ENCODE measurements at regions not wholly inside any gene's neighbourhood (a gene's known extent, or its start where the extent isn't known, plus 50 kb on each side); places are given as distances from the start of the nearest gene placed in this dataset.
"Not testable (repeated sequence)": the region's sequence is repeated elsewhere in the genome, so short reads cannot be mapped to it uniquely, and the experiment has no call there.

GRCh38 chr2:21833767-21834166 is 710.0 kb downstream of the TDRD15 start:
- no peak for DNase-seq
- in situ Hi-C loops (cut with MboI; ENCODE audit: low pct_unique_long_range_greater_than_20kb, low sequenced_read_pairs), result no loop called here

DNA sequence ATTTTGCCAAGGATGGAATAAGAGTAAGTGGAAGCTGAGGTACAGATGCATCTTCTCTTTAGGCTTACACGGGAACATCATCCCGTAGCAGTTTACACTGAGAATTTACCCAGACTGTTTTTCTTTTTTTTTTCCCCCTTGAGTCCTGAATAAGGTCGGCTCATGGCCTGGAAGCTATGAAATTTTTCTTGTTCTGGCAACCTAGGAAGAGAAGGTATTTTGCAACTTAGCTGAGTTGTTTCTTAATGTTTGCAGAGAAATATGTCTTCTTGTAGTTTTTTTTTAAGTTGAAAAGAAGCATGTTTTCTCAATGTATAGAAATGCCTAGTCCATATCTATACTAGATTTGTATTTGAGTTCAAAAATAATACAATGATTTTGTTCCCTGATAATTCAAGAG is 712.5 kb downstream of the TDRD15 start:
- in situ Hi-C loops (cut with MboI; ENCODE audit: low pct_unique_long_range_greater_than_20kb, low sequenced_read_pairs), result no loop called here
- DNase-seq, result no peak

GRCh38 chr2:21836719-21837118 is 713.0 kb downstream of the TDRD15 start:
- no peak for DNase-seq
- in situ Hi-C loops (cut with MboI; ENCODE audit: low pct_unique_long_range_greater_than_20kb, low sequenced_read_pairs), result no loop called here

- in situ Hi-C loops (cut with MboI; ENCODE audit: low pct_unique_long_range_greater_than_20kb, low sequenced_read_pairs), result no loop called here
Measured at GRCh38 chr2:21837168-21837960, 713.6 kb downstream of the TDRD15 start.

GRCh38 chr2:21841341-21841740 is 717.6 kb downstream of the TDRD15 start:
- DNase-seq, result no peak
- in situ Hi-C loops (cut with MboI; ENCODE audit: low pct_unique_long_range_greater_than_20kb, low sequenced_read_pairs), result no loop called here

More at GRCh38 chr2:21837168-21837960, 713.6 kb downstream of the TDRD15 start:
- DNase-seq, result no peak

DNA sequence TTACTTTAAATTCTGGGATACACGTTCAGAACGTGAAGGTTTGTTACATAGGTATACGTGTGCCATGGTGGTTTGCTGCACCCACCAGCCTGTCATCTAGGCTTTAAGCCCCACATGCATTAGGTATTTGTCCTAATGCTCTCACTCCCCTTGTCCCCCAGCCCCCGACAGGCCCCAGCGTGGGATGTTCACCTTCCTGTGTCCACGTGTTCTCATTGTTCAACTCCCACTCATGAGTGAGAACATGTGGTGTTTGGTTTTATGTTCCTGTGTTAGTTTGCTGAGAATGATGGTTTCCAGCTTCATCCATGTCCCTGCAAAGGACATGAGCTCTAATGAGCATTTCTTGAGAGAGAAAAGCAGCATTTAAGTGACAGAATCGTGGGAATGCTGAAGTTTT is 726.6 kb downstream of the TDRD15 start:
- in situ Hi-C loops (cut with MboI; ENCODE audit: low pct_unique_long_range_greater_than_20kb, low sequenced_read_pairs), result not testable (repeated sequence)

GRCh38 chr2:21854938-21855337 is 731.2 kb downstream of the TDRD15 start:
- in situ Hi-C loops (cut with MboI; ENCODE audit: low pct_unique_long_range_greater_than_20kb, low sequenced_read_pairs), result no loop called here
- no peak for DNase-seq

More for the DNA sequence above, 726.6 kb downstream of the TDRD15 start:
- not testable (repeated sequence) for DNase-seq

GRCh38 chr2:21856708-21857107 is 732.9 kb downstream of the TDRD15 start:
- no peak for DNase-seq
- in situ Hi-C loops (cut with MboI; ENCODE audit: low pct_unique_long_range_greater_than_20kb, low sequenced_read_pairs), result no loop called here

DNA sequence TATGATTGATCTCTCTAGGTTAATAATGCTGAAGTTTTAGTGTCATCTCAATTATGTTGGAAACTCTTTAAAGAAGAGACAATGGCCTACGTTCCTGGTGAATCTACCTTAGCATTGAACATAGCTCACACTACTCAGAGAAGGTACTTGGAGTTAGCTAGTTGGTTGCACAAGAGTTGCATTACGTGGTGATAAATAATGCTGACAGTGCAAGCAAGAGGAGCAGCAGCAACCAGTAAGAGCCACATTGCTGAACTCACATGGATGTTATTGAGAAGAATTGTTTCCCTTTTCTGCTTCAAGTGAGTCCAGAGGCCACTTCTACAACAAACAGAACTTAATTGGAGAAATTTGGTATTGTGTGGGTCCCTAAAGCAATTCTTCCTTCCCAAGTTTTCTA is 737.1 kb downstream of the TDRD15 start:
- no peak for DNase-seq
- in situ Hi-C loops (cut with MboI; ENCODE audit: low pct_unique_long_range_greater_than_20kb, low sequenced_read_pairs), result no loop called here

GRCh38 chr2:21866316-21866715 is 742.5 kb downstream of the TDRD15 start:
- no peak for DNase-seq
- in situ Hi-C loops (cut with MboI; ENCODE audit: low pct_unique_long_range_greater_than_20kb, low sequenced_read_pairs), result no loop called here

- in situ Hi-C loops (cut with MboI; ENCODE audit: low pct_unique_long_range_greater_than_20kb, low sequenced_read_pairs), result no loop called here
- no peak for DNase-seq
Measured at GRCh38 chr2:21887881-21888280, 764.1 kb downstream of the TDRD15 start.

GRCh38 chr2:21890041-21890440 is 766.3 kb downstream of the TDRD15 start:
- in situ Hi-C loops (cut with MboI; ENCODE audit: low pct_unique_long_range_greater_than_20kb, low sequenced_read_pairs), result no loop called here
- DNase-seq, result no peak

GRCh38 chr2:21890716-21891115 is 766.9 kb downstream of the TDRD15 start:
- in situ Hi-C loops (cut with MboI; ENCODE audit: low pct_unique_long_range_greater_than_20kb, low sequenced_read_pairs), result no loop called here

GRCh38 chr2:21891191-21891590 is 767.4 kb downstream of the TDRD15 start:
- DNase-seq, result no peak
- in situ Hi-C loops (cut with MboI; ENCODE audit: low pct_unique_long_range_greater_than_20kb, low sequenced_read_pairs), result no loop called here

More at GRCh38 chr2:21890716-21891115, 766.9 kb downstream of the TDRD15 start:
- no peak for DNase-seq

- in situ Hi-C loops (cut with MboI; ENCODE audit: low pct_unique_long_range_greater_than_20kb, low sequenced_read_pairs), result no loop called here
- DNase-seq, result no peak
Measured at GRCh38 chr2:21892140-21892539, 768.4 kb downstream of the TDRD15 start.

GRCh38 chr2:21895200-21895599 is 771.4 kb downstream of the TDRD15 start:
- in situ Hi-C loops (cut with MboI; ENCODE audit: low pct_unique_long_range_greater_than_20kb, low sequenced_read_pairs), result no loop called here
- no peak for DNase-seq

- in situ Hi-C loops (cut with MboI; ENCODE audit: low pct_unique_long_range_greater_than_20kb, low sequenced_read_pairs); DNase-seq: not testable (repeated sequence)
Measured at GRCh38 chr2:21908712-21909380, 785.1 kb downstream of the TDRD15 start.

DNA sequence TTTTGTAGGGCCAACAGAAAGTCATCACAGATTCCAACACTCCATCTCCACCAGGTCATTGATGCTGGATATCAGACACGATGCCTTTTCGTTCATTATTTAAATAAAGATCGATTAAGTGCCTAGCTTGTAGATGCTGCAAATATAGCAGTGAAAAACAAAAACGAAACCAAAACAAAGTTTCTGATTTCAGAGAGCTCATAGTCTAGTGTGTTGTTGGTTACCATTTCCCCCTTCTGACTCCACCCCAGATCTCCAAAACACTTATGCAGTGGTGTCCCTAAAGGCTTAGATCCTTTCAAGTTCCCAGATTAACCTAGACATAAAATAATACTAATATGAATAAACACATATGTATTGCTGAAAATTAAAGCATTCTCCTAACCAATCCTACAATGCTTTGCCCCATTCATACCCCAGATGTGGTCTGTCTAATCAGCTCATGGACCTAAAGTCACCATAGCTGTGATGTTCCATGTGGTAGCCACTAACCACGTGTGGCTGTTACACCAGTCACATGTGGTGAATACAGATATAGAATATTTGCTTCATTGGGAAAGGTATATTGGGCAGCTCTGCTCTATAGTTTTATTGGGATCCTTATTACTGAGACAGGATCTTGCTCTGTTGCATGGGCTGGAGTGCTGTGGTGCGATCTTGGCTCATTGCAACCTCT is 787.2 kb downstream of the TDRD15 start:
- no peak for DNase-seq
- in situ Hi-C loops (cut with MboI; ENCODE audit: low pct_unique_long_range_greater_than_20kb, low sequenced_read_pairs), result no loop called here

DNA sequence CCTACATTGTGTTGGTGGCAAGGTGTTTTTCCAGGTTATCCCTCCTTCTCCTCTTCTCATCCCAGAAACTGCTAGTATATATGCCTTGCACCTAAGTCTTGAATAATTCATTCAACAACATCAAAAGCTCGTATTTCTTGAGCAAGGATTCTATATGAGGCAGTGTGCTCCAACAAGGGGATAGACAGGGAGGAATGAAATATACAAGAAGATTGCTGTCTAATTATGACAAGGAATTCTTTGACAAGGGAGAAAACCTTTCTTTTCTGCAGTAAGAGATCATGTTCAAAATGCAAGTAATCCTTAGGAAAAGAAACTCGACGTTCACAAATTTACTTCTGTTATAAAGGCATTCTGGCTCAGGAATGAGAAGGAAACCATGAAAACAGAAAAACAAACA is 788.6 kb downstream of the TDRD15 start:
- in situ Hi-C loops (cut with MboI; ENCODE audit: low pct_unique_long_range_greater_than_20kb, low sequenced_read_pairs), result no loop called here
- no peak for DNase-seq

GRCh38 chr2:21915201-21915600 is 791.4 kb downstream of the TDRD15 start:
- no peak for DNase-seq
- in situ Hi-C loops (cut with MboI; ENCODE audit: low pct_unique_long_range_greater_than_20kb, low sequenced_read_pairs), result no loop called here
